ENCODE measurements at regions not wholly inside any gene's neighbourhood (a gene's known extent, or its start where the extent isn't known, plus 50 kb on each side); places are given as distances from the start of the nearest gene placed in this dataset.

- TF ChIP-seq POLR2A (IDR thresholded peaks at IDR 0.05): no peak
- TF ChIP-seq, protein P1, sequence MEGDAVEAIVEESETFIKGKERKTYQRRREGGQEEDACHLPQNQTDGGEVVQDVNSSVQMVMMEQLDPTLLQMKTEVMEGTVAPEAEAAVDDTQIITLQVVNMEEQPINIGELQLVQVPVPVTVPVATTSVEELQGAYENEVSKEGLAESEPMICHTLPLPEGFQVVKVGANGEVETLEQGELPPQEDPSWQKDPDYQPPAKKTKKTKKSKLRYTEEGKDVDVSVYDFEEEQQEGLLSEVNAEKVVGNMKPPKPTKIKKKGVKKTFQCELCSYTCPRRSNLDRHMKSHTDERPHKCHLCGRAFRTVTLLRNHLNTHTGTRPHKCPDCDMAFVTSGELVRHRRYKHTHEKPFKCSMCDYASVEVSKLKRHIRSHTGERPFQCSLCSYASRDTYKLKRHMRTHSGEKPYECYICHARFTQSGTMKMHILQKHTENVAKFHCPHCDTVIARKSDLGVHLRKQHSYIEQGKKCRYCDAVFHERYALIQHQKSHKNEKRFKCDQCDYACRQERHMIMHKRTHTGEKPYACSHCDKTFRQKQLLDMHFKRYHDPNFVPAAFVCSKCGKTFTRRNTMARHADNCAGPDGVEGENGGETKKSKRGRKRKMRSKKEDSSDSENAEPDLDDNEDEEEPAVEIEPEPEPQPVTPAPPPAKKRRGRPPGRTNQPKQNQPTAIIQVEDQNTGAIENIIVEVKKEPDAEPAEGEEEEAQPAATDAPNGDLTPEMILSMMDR (IDR thresholded peaks at IDR 0.05): no peak
- no peak for TF ChIP-seq POLR2AphosphoS5 (IDR thresholded peaks at IDR 0.05)
- TF ChIP-seq EP300 (IDR thresholded peaks at IDR 0.05): no peak
These were observed 110.1 kb downstream of the CARTPT start for GRCh38 chr5:71829206-71829605.

Measured in suprapubic skin (tissue), 4 donors.